Thyroid gland (tissue), 4 donors: ENCODE measurements at regions not wholly inside any gene's neighbourhood (a gene's known extent, or its start where the extent isn't known, plus 50 kb on each side); places are given as distances from the start of the nearest gene placed in this dataset.

Source experiments
- CTCF ChIP-seq, 6 experiments: fragments of 200-600 bp in 3 of 6; fragments of 450-650 bp in 3 of 6; sonication (generic) in 3 of 6; IDR thresholded peaks; one replicate each; pipeline ENCODE4 v1.5.1; 2016 to 2019; ENCODE audit warnings: antibody characterized with exemption in 6 of 6, mild to moderate bottlenecking in 2 of 6, inconsistent platforms in 1 of 6, moderate library complexity in 1 of 6
- POLR2A ChIP-seq, 2 donors: fragments of 450-650 bp; IDR thresholded peaks; one replicate each; pipeline ENCODE4 v1.6.1; 2017; ENCODE audit warnings: antibody characterized with exemption in 2 of 2, mild to moderate bottlenecking in 2 of 2, moderate library complexity in 1 of 2

- TF ChIP-seq CTCF (IDR thresholded peaks at IDR 0.05), result no peak
- no peak for TF ChIP-seq POLR2A (IDR thresholded peaks at IDR 0.05)
Observed at GRCh38 chr3:184658223-184658928, 53.5 kb downstream of the MAGEF1 start.
